Panc1 (cell line): ENCODE measurements at regions not wholly inside any gene's neighbourhood (a gene's known extent, or its start where the extent isn't known, plus 50 kb on each side); places are given as distances from the start of the nearest gene placed in this dataset.

Experiments
- ATAC-seq: fragments of 200-7000 bp; cut with Tn5 transposase; 2 replicates; pipeline ENCODE4 v1.9.1; 2020; ENCODE audit warnings: mild to moderate bottlenecking, moderate library complexity
- BruUV-seq: library from RNA; stranded (reverse); fragments of 400-500 nt; replicated peaks from 2 replicates; lab custom pipeline; 2021; lab: Mats Ljungman, UMichigan
- CTCF ChIA-PET: fragments of 300-600 bp; sonication (Branson Sonifier 250); formaldehyde crosslinking; loops from one replicate; lab custom pipeline; 2022; ENCODE audit warnings: antibody characterized with exemption; lab: Charles Lee
- POLR2A ChIA-PET: fragments of 300-600 bp; sonication (Branson Sonifier 250); formaldehyde crosslinking; loops from one replicate; lab custom pipeline; 2022; ENCODE audit warnings: antibody characterized with exemption; lab: Charles Lee
- DNase-seq: peaks from one replicate; pipeline ENCODE4 v3.0.0-alpha.2; 2010; ENCODE audit warnings: low read depth, low spot score
- H3K27ac ChIP-seq: 2 replicates; pipeline ENCODE4 v1.5.1; 2011; ENCODE audit warnings: mild to moderate bottlenecking, low read length, inconsistent platforms
- H3K27me3 ChIP-seq: fragments of 200-500 bp; sonication (Bioruptor generic); 2 replicates; pipeline ENCODE4 v1.6.0; 2014; ENCODE audit warnings: low read length, inconsistent platforms; ENCODE audit not compliant: control insufficient read depth, insufficient read depth
- H3K36me3 ChIP-seq: fragments of 200-500 bp; sonication (Bioruptor generic); 2 replicates; pipeline ENCODE4 v1.5.1; 2014; ENCODE audit warnings: inconsistent platforms, mild to moderate bottlenecking, low read length, moderate library complexity; ENCODE audit not compliant: control insufficient read depth, insufficient read depth
- H3K4me1 ChIP-seq: 2 replicates; pipeline ENCODE4 v1.5.1; 2011; ENCODE audit warnings: inconsistent platforms, mild to moderate bottlenecking, low read length, moderate library complexity; ENCODE audit not compliant: control insufficient read depth, insufficient read depth
- H3K4me3 ChIP-seq, 2 experiments: 2 replicates each; pipeline ENCODE4 v1.5.1; 2011 to 2012; ENCODE audit warnings: low read depth in 2 of 2, low read length in 2 of 2, mild to moderate bottlenecking in 2 of 2, inconsistent platforms in 1 of 2, moderate library complexity in 1 of 2
- H3K9me3 ChIP-seq: fragments of 200-500 bp; sonication (Bioruptor generic); 2 replicates; pipeline ENCODE4 v1.5.1; 2014; ENCODE audit warnings: low read depth, mild to moderate bottlenecking, inconsistent platforms, low read length, moderate library complexity; ENCODE audit not compliant: control insufficient read depth, insufficient read depth
- CTCF ChIP-seq: fragments of 450-650 bp; IDR thresholded peaks from 2 replicates; pipeline ENCODE4 v1.5.1; 2017; ENCODE audit warnings: mild to moderate bottlenecking
- POLR2AphosphoS5 ChIP-seq: IDR thresholded peaks from 2 replicates; pipeline ENCODE4 v1.6.1; 2012; ENCODE audit warnings: mild to moderate bottlenecking, low read depth, low read length, moderate library complexity
- REST ChIP-seq, 2 experiments: IDR thresholded peaks; 2 replicates each; pipeline ENCODE4 v1.6.1; 2011 to 2012; ENCODE audit warnings: low read depth in 2 of 2, control low read depth in 1 of 2, low read length in 1 of 2, mild to moderate bottlenecking in 1 of 2, moderate library complexity in 1 of 2; ENCODE audit not compliant: insufficient read depth in 1 of 2
- SIN3A ChIP-seq: IDR thresholded peaks from 2 replicates; pipeline ENCODE4 v1.6.1; 2012; ENCODE audit warnings: low read depth, mild to moderate bottlenecking, low read length, moderate library complexity, borderline replicate concordance; ENCODE audit not compliant: insufficient read depth
- TCF7L2 ChIP-seq: IDR thresholded peaks from 2 replicates; pipeline ENCODE4 v1.6.1; 2011; ENCODE audit warnings: mild to moderate bottlenecking, low read depth, low read length, inconsistent platforms
- in situ Hi-C: cut with HindIII; loops from 2 replicates; pipeline ENCODE4 v1.10.0; 2016; ENCODE audit warnings: low sequenced_read_pairs, low pct_unique_long_range_greater_than_20kb
- intact Hi-C: fragments of 100-400 bp; cut with micrococcal nuclease; formaldehyde crosslinking; loops from one replicate; pipeline ENCODE4 v1.10.0; 2022; ENCODE audit not compliant: unreplicated experiment

GRCh38 chr7:85710960-85711359 lies 524.1 kb upstream of the SEMA3D start:
- DNase-seq (no peak), ATAC-seq (no peak)
- no peaks in the 10 kb centered on the region for H3K4me1 ChIP-seq
- intact Hi-C loops (no loop called here), in situ Hi-C loops (no loop called here)
- no TSS peak for BruUV-seq
- ChIA-PET POLR2A (no interaction called here), CTCF (no interaction called here)
- no peaks in the 10 kb centered on the region for H3K27me3 ChIP-seq
- no peaks in the 10 kb centered on the region for H3K9me3 ChIP-seq
- no peak overlapping the region for H3K4me3 ChIP-seq
- TF ChIP-seq POLR2AphosphoS5 (no peak), SIN3A (no peak), TCF7L2 (no peak), REST (IDR thresholded peaks at IDR 0.05; ENCODE audit: insufficient read depth in 1 of 2, low read depth in 2 of 2, low read length in 1 of 2) (no peak), CTCF (no peak)
- H3K27ac ChIP-seq: no peak overlapping the region
- H3K36me3 ChIP-seq: no peaks in the 10 kb centered on the region

GRCh38 chr7:85708221-85708620 lies 521.4 kb upstream of the SEMA3D start:
- intact Hi-C loops (no loop called here), in situ Hi-C loops (no loop called here)
- Histone ChIP-seq H3K4me3 (no peak overlapping the region), H3K27me3 (no peaks in the 10 kb centered on the region), H3K36me3 (no peaks in the 10 kb centered on the region), H3K27ac (no peak overlapping the region), H3K4me1 (no peaks in the 10 kb centered on the region), H3K9me3 (no peaks in the 10 kb centered on the region)
- ATAC-seq: no peak
- CTCF ChIA-PET: no interaction called here
- POLR2A ChIA-PET: no interaction called here
- BruUV-seq: no TSS peak
- DNase-seq: no peak
- TF ChIP-seq SIN3A (no peak), CTCF (no peak), REST (IDR thresholded peaks at IDR 0.05; ENCODE audit: insufficient read depth in 1 of 2, low read depth in 2 of 2, low read length in 1 of 2) (no peak), TCF7L2 (no peak), POLR2AphosphoS5 (no peak)
